Activated CD4-positive, alpha-beta T cell treated with anti-CD3 and anti-CD28 coated beads, Interleukin-2, amount 10 ng/mL, durations not matched to agents 7 days and 5 days (primary cell): ENCODE measurements at regions not wholly inside any gene's neighbourhood (a gene's known extent, or its start where the extent isn't known, plus 50 kb on each side); places are given as distances from the start of the nearest gene placed in this dataset.
"Not testable (repeated sequence)": the region's sequence is repeated elsewhere in the genome, so short reads cannot be mapped to it uniquely, and the experiment has no call there.

Experiments
- CTCF ChIA-PET: fragments of 350-600 bp; sonication (Branson Sonifier 250); formaldehyde crosslinking; loops from one replicate; lab custom pipeline; 2021; ENCODE audit warnings: antibody characterized with exemption; lab: Charles Lee
- POLR2A ChIA-PET: fragments of 350-600 bp; sonication (Branson Sonifier 250); formaldehyde crosslinking; loops from one replicate; lab custom pipeline; 2021; ENCODE audit warnings: antibody characterized with exemption; lab: Charles Lee
- DNase-seq: peaks from one replicate; pipeline ENCODE4 v3.0.0-alpha.2; 2020
- H3K27ac Mint-ChIP-seq: one replicate; pipeline ENCODE4 v1.8.0; 2021; ENCODE audit warnings: mild to moderate bottlenecking, moderate library complexity, mixed read lengths
- H3K27me3 Mint-ChIP-seq: one replicate; pipeline ENCODE4 v1.8.0; 2021; ENCODE audit warnings: mixed read lengths
- H3K36me3 Mint-ChIP-seq: one replicate; pipeline ENCODE4 v1.8.0; 2021; ENCODE audit warnings: low read depth, mixed read lengths
- H3K4me1 Mint-ChIP-seq: one replicate; pipeline ENCODE4 v1.8.0; 2021; ENCODE audit warnings: mixed read lengths
- H3K4me3 Mint-ChIP-seq: one replicate; pipeline ENCODE4 v1.8.0; 2021; ENCODE audit warnings: mild to moderate bottlenecking, moderate library complexity, mixed read lengths
- H3K9me3 Mint-ChIP-seq: one replicate; pipeline ENCODE4 v1.8.0; 2021; ENCODE audit warnings: mixed read lengths

DNA sequence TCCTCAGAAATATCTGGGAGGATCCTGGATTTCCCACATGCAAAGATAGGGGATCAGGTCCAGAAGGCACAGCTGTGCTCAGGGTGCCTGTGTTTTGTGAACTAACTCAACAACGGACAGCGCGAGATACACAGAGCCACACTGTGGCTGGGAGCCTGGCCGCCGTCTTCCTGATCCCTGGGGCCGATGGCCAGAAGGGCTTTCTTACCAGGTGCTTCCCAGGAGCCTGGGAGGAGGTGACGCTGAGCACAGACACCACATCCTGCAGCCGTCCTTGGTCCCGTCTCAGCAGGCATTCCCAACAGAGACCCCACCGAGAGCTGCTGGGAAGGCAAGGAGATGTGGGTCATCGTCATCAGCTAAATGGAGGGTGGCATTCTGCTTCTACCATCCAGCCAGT is 144.6 kb upstream of the AFDN start:
- Mint-ChIP-seq H3K4me3 (no peak overlapping the region), H3K27me3 (peaks cover 62% of the 10 kb centered on the region), H3K4me1 (no peaks in the 10 kb centered on the region), H3K27ac (no peak overlapping the region), H3K36me3 (no peaks in the 10 kb centered on the region), H3K9me3 (peaks cover 5% of the 10 kb centered on the region)
- POLR2A ChIA-PET = no interaction called here
- CTCF ChIA-PET = interaction anchor here (1.0 kb wide), 1 partner anchor 17 kb away, joined by 5 read pairs; no protein-coding TSS in a partner anchor
- DNase-seq = no peak

- DNase-seq = no peak
- Mint-ChIP-seq H3K4me3 (no peak overlapping the region), H3K27ac (no peak overlapping the region), H3K36me3 (no peaks in the 10 kb centered on the region), H3K9me3 (peaks cover 5% of the 10 kb centered on the region), H3K4me1 (no peaks in the 10 kb centered on the region), H3K27me3 (peaks cover 58% of the 10 kb centered on the region)
- ChIA-PET CTCF (interaction anchor here (1.0 kb wide), 1 partner anchor 17 kb away, joined by 5 read pairs; no protein-coding TSS in a partner anchor), POLR2A (no interaction called here)
Measured at GRCh38 chr6:167682546-167683027, 144.1 kb upstream of the AFDN start.

DNA sequence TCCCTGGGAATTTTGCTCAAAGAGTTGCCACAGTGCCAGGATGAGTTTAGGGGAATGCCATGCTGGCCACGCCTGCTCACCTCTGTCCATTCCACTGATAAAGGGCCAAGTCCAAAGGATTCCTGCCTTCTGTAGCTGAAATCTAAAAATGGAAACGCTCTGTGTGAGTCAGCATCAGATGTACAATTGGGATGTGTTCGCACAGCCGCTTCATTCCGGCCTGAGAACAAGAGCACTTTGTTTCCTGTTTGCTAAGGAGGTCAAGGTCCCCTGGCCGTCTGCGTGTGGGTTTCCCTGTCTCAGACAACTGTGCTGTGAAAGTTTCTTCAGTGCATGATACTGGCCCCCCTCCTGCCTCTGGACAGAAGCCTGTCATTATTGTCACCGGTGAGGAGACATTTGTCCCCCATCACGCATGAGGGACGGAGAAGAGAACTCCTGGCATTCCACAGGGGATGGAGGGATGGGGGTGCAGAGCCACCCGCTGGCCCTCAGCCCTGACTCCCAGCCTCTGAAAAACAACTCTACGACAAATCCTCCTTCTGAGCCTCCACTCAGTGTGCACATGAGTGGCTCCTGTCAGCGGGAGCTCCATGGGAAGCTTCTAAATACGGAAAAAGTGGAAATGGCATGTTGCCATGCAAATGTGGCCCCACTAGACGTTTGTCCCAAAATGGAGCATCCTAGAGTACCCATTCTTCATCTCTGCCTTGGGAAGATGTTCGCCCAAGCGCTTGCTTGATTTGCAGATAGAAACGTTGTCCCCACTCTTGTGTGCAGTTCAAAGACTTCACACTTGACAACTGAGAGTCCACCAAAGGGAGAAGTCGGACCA is 143.5 kb upstream of the AFDN start:
- POLR2A ChIA-PET = no interaction called here
- CTCF ChIA-PET = interaction anchor here (1.0 kb wide), 1 partner anchor 16 kb away, joined by 5 read pairs; no protein-coding TSS in a partner anchor
- H3K27ac Mint-ChIP-seq = no peak overlapping the region
- H3K4me3 Mint-ChIP-seq = no peak overlapping the region
- H3K9me3 Mint-ChIP-seq = peaks cover 5% of the 10 kb centered on the region
- H3K4me1 Mint-ChIP-seq = no peaks in the 10 kb centered on the region
- H3K27me3 Mint-ChIP-seq = peaks cover 51% of the 10 kb centered on the region
- H3K36me3 Mint-ChIP-seq = no peaks in the 10 kb centered on the region
- DNase-seq = no peak

- H3K9me3 Mint-ChIP-seq = peaks cover 5% of the 10 kb centered on the region
- H3K4me1 Mint-ChIP-seq = no peaks in the 10 kb centered on the region
- H3K27ac Mint-ChIP-seq = no peak overlapping the region
- CTCF ChIA-PET = interaction anchor here (0.7 kb wide), 1 partner anchor 1438 kb away, joined by 3 read pairs; no protein-coding TSS in a partner anchor
- DNase-seq = no peak
- POLR2A ChIA-PET = no interaction called here
- no peaks in the 10 kb centered on the region for H3K36me3 Mint-ChIP-seq
- H3K4me3 Mint-ChIP-seq = no peak overlapping the region
- H3K27me3 Mint-ChIP-seq = peaks cover 39% of the 10 kb centered on the region
Measured at GRCh38 chr6:167684276-167685104, 142.2 kb upstream of the AFDN start.

- H3K27me3 Mint-ChIP-seq = peaks cover 36% of the 10 kb centered on the region
- H3K4me1 Mint-ChIP-seq = no peaks in the 10 kb centered on the region
- no peak for DNase-seq
- H3K4me3 Mint-ChIP-seq = no peak overlapping the region
- POLR2A ChIA-PET = no interaction called here
- no peaks in the 10 kb centered on the region for H3K36me3 Mint-ChIP-seq
- CTCF ChIA-PET = no interaction called here
- no peak overlapping the region for H3K27ac Mint-ChIP-seq
- H3K9me3 Mint-ChIP-seq = peaks cover 5% of the 10 kb centered on the region
Measured at GRCh38 chr6:167685654-167686053, 141.1 kb upstream of the AFDN start.

DNA sequence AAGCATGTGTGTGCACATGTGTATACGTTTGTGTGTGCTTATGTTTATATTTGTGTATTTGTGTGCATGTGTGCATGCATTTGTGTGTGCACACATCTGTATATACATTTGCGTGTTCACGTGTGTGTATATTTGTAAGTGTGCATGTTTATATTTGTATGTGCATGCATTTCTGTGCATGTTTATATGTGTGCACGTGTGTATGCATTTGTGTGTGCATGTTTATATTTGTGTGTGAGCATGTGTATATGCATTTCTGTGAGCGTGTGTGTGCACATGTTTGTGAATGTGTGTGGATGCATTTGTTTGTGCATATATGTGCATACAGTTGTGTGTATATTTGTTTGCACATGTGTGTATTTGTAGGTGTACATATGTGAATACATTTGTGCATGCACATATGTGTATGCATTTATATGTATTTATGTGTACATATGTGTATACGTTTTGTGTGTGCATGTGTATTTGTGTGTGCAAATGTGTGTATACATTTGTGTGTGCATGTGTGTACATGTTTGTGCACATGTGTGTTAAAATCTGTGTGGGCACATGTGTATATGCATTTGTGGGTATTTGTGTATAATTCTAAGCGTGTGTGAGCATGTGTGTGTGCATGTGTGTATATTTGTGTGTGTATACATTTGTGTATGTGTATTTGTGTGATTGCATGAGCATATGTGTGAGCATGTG is 140.4 kb upstream of the AFDN start:
- Mint-ChIP-seq H3K27me3 (peaks cover 37% of the 10 kb centered on the region), H3K9me3 (peaks cover 5% of the 10 kb centered on the region), H3K27ac (no peak overlapping the region), H3K36me3 (no peaks in the 10 kb centered on the region), H3K4me1 (no peaks in the 10 kb centered on the region), H3K4me3 (no peak overlapping the region)
- ChIA-PET CTCF (no interaction called here), POLR2A (no interaction called here)
- DNase-seq = no peak

DNA sequence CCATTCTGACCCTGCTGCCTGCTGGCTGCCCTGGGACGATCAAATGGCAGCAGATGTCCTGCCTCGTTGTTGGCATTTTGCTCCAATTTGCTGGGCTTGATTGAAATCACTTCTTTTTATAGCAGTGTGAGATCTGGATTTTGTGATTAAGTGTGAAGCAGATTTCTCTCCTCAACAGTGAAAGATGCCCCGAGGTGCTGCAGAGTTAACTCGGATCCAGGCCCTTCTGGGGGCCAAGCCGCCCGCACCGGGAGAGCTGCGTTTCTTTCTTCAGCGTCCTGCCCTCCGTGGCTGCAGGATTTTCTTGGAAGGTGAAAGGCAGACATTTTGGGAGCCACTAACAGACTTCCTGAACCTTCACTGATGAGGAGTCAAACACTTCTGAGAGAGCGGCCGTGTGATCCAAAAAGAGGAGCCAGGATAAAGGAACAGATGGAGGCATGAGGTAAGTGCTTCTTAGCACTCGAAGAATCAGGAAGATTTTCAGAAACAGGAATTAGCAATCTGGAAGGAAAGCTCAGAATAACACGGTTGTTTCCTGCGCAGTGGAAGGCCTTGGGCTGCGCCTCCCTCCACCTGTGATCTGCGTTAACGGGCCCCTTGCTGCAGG is 139.5 kb upstream of the AFDN start:
- peaks cover 5% of the 10 kb centered on the region for H3K9me3 Mint-ChIP-seq
- CTCF ChIA-PET = no interaction called here
- POLR2A ChIA-PET = no interaction called here
- no peak overlapping the region for H3K4me3 Mint-ChIP-seq
- no peak for DNase-seq
- no peaks in the 10 kb centered on the region for H3K4me1 Mint-ChIP-seq
- H3K27ac Mint-ChIP-seq = no peak overlapping the region
- no peaks in the 10 kb centered on the region for H3K36me3 Mint-ChIP-seq
- H3K27me3 Mint-ChIP-seq = peaks cover 41% of the 10 kb centered on the region

- no peak for DNase-seq
- H3K4me1 Mint-ChIP-seq = no peaks in the 10 kb centered on the region
- H3K9me3 Mint-ChIP-seq = peaks cover 5% of the 10 kb centered on the region
- no peak overlapping the region for H3K27ac Mint-ChIP-seq
- CTCF ChIA-PET = no interaction called here
- H3K4me3 Mint-ChIP-seq = no peak overlapping the region
- POLR2A ChIA-PET = no interaction called here
- no peaks in the 10 kb centered on the region for H3K36me3 Mint-ChIP-seq
- peaks cover 41% of the 10 kb centered on the region for H3K27me3 Mint-ChIP-seq
Measured at GRCh38 chr6:167688123-167688522, 138.6 kb upstream of the AFDN start.

- DNase-seq = no peak
- peaks cover 47% of the 10 kb centered on the region for H3K27me3 Mint-ChIP-seq
- H3K4me3 Mint-ChIP-seq = no peak overlapping the region
- ChIA-PET CTCF (no interaction called here), POLR2A (no interaction called here)
- no peak overlapping the region for H3K27ac Mint-ChIP-seq
- no peaks in the 10 kb centered on the region for H3K4me1 Mint-ChIP-seq
- peaks cover 5% of the 10 kb centered on the region for H3K9me3 Mint-ChIP-seq
- no peaks in the 10 kb centered on the region for H3K36me3 Mint-ChIP-seq
Measured at GRCh38 chr6:167689278-167689677, 137.4 kb upstream of the AFDN start.

DNA sequence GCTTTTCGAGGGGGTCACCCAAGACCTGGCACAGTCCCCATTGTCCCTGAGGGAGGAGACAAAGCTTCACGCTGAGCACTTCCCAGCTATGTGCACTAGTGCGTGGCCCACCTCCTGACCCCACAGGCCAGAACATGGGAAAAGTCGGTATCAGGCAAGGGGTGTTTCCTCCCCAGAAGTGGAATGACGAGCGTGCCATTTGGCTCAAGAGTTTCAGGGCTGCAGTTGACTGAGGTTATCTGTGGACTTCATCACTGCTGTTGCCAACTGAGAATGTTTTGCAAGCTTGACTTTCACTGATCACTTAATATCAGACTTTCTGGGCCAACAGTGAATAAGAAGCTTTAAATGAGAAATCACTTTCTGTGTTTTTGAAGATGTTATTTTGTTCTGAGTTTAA is 137.0 kb upstream of the AFDN start:
- POLR2A ChIA-PET = no interaction called here
- Mint-ChIP-seq H3K9me3 (peaks cover 5% of the 10 kb centered on the region), H3K27ac (no peak overlapping the region), H3K36me3 (no peaks in the 10 kb centered on the region), H3K27me3 (peaks cover 47% of the 10 kb centered on the region), H3K4me3 (no peak overlapping the region), H3K4me1 (no peaks in the 10 kb centered on the region)
- no peak for DNase-seq
- CTCF ChIA-PET = no interaction called here

GRCh38 chr6:167690167-167690922 is 136.4 kb upstream of the AFDN start:
- H3K9me3 Mint-ChIP-seq, CTCF ChIA-PET: not testable (repeated sequence)

GRCh38 chr6:167690931-167691330 is 135.8 kb upstream of the AFDN start:
- H3K4me1 Mint-ChIP-seq = no peaks in the 10 kb centered on the region
- no peak overlapping the region for H3K4me3 Mint-ChIP-seq
- DNase-seq = no peak
- no peak overlapping the region for H3K27ac Mint-ChIP-seq
- H3K27me3 Mint-ChIP-seq = peaks cover 45% of the 10 kb centered on the region
- peaks cover 5% of the 10 kb centered on the region for H3K9me3 Mint-ChIP-seq
- ChIA-PET POLR2A (no interaction called here), CTCF (no interaction called here)
- H3K36me3 Mint-ChIP-seq = no peaks in the 10 kb centered on the region

More at GRCh38 chr6:167690167-167690922, 136.4 kb upstream of the AFDN start:
- H3K27ac Mint-ChIP-seq, H3K4me3 Mint-ChIP-seq, DNase-seq, H3K36me3 Mint-ChIP-seq, H3K4me1 Mint-ChIP-seq, POLR2A ChIA-PET: not testable (repeated sequence)
- H3K27me3 Mint-ChIP-seq = peaks cover 46% of the 10 kb centered on the region
